GM12892 (cell line): ENCODE measurements at regions not wholly inside any gene's neighbourhood (a gene's known extent, or its start where the extent isn't known, plus 50 kb on each side); places are given as distances from the start of the nearest gene placed in this dataset.

Experiments used
- POLR2A ChIP-seq: IDR thresholded peaks from 2 replicates; pipeline ENCODE4 v1.6.1; 2011; ENCODE audit warnings: low read depth, low read length, control low read depth
- POLR2AphosphoS5 ChIP-seq: IDR thresholded peaks from 2 replicates; pipeline ENCODE4 v1.6.1; 2011; ENCODE audit warnings: low read depth, low read length, control low read depth
- TAF1 ChIP-seq: IDR thresholded peaks from 2 replicates; pipeline ENCODE4 v1.6.1; 2011; ENCODE audit warnings: low read depth, mild to moderate bottlenecking, control low read depth, low read length, borderline replicate concordance

DNA sequence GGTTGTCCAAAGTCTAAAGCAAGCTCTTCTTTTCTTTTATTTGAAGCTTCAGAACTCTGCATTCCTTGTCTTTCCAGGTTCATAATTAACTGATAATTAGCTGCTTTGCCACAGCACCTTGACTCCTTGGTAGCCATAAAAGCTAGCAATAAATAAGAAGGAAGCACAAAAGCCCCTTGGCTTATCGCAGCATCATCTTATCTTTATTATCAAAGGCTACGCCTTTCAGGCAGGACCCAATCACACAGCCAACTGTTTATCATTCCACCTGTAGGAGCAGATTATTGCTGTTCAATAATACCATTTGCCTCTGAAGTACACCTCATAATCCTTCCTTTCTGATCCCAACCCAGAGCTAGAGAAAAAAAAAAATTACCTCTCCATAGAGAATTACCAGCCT, 489.2 kb downstream of the SATB2 start:
- TF ChIP-seq POLR2A (no peak), POLR2AphosphoS5 (no peak), TAF1 (no peak)
